ENCODE measurements at regions not wholly inside any gene's neighbourhood (a gene's known extent, or its start where the extent isn't known, plus 50 kb on each side); places are given as distances from the start of the nearest gene placed in this dataset.

DNA sequence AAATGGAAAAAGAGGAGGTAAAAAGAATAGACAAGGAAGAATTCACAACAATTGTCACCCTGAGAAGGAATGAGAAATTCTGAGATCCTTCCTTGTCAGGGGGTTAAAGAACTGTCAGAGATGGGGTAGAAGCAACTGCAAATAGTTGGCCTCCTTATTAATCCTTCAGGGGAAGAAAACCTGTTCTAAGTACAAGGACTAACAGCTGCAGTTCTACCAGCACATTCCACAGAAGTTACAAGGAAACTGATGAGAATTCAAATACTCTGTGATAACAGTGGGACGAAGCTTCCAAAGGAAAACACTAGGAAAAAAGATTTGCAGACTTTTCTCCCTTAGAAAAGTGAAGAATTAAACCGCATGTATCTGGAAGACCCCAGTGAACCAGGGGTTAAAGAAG is 93.7 kb downstream of the OR2K2 start:
- TF ChIP-seq, protein P1, sequence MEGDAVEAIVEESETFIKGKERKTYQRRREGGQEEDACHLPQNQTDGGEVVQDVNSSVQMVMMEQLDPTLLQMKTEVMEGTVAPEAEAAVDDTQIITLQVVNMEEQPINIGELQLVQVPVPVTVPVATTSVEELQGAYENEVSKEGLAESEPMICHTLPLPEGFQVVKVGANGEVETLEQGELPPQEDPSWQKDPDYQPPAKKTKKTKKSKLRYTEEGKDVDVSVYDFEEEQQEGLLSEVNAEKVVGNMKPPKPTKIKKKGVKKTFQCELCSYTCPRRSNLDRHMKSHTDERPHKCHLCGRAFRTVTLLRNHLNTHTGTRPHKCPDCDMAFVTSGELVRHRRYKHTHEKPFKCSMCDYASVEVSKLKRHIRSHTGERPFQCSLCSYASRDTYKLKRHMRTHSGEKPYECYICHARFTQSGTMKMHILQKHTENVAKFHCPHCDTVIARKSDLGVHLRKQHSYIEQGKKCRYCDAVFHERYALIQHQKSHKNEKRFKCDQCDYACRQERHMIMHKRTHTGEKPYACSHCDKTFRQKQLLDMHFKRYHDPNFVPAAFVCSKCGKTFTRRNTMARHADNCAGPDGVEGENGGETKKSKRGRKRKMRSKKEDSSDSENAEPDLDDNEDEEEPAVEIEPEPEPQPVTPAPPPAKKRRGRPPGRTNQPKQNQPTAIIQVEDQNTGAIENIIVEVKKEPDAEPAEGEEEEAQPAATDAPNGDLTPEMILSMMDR (IDR thresholded peaks at IDR 0.05; ENCODE audit: low read depth, low read length, poor library complexity, severe bottlenecking) = no peak
- no peak for TF ChIP-seq EZH2phosphoT487 (IDR thresholded peaks at IDR 0.05; ENCODE audit: borderline replicate concordance, low read length)
